Sigmoid colon (tissue), 6 donors: ENCODE measurements at regions not wholly inside any gene's neighbourhood (a gene's known extent, or its start where the extent isn't known, plus 50 kb on each side); places are given as distances from the start of the nearest gene placed in this dataset.

Source experiments
- DNase-seq: peaks from one replicate; pipeline ENCODE4 v3.0.0-alpha.2; 2019
- H3K27ac ChIP-seq, 4 donors: fragments of 200-600 bp; sonication (generic); one replicate each; pipeline ENCODE4 v1.5.1; 2016 to 2019; ENCODE audit warnings: mild to moderate bottlenecking in 1 of 4
- H3K27me3 ChIP-seq, 3 donors: fragments of 200-600 bp; sonication (generic); one replicate each; pipeline ENCODE4 v1.5.1; 2019; ENCODE audit warnings: mild to moderate bottlenecking in 1 of 3
- H3K36me3 ChIP-seq, 4 donors: fragments of 200-600 bp; sonication (generic); one replicate each; pipeline ENCODE4 v1.5.1; 2016 to 2019
- H3K4me1 ChIP-seq, 4 donors: fragments of 200-600 bp; sonication (generic); one replicate each; pipeline ENCODE4 v1.5.1; 2017 to 2019
- H3K4me3 ChIP-seq, 4 donors: fragments of 200-600 bp; sonication (generic); one replicate each; pipeline ENCODE4 v1.5.1; 2017 to 2019; ENCODE audit warnings: mild to moderate bottlenecking in 2 of 4, moderate library complexity in 1 of 4
- H3K9me3 ChIP-seq, 4 donors: fragments of 200-600 bp in 3 of 4; sonication (generic) in 3 of 4; one replicate each; pipeline versions ENCODE4 v1.5.1 to v1.6.1; 2013 to 2019
- CTCF ChIP-seq, 4 experiments: fragments of 450-650 bp in 3 of 4; fragments of 200-600 bp in 1 of 4; IDR thresholded peaks; one replicate each; pipeline ENCODE4 v1.5.1; 2016 to 2019; ENCODE audit warnings: antibody characterized with exemption in 4 of 4, mild to moderate bottlenecking in 3 of 4, moderate library complexity in 2 of 4
- EP300 ChIP-seq, 4 donors: sonication (generic); formaldehyde crosslinking; IDR thresholded peaks; one replicate each; pipeline ENCODE4 v1.6.1; 2017; ENCODE audit warnings: antibody characterized with exemption in 4 of 4
- POLR2A ChIP-seq, 2 donors: fragments of 450-650 bp; IDR thresholded peaks; one replicate each; pipeline ENCODE4 v1.6.1; 2016; ENCODE audit warnings: antibody characterized with exemption in 2 of 2, mild to moderate bottlenecking in 2 of 2, moderate library complexity in 2 of 2
- POLR2AphosphoS5 ChIP-seq, 4 donors: sonication (generic); formaldehyde crosslinking; IDR thresholded peaks; one replicate each; pipeline ENCODE4 v1.6.1; 2017; ENCODE audit warnings: antibody characterized with exemption in 4 of 4
- WGBS, 2 donors: extraction: QIAGEN DNeasy Blood & Tissue Kit; methylation state at CpG; one replicate each; pipeline ENCODE4 v1.1.7; 2013; 5-methylcytosine and 5-hydroxymethylcytosine counted together
- intact Hi-C: fragments of 100-400 bp; cut with DNase I; formaldehyde crosslinking; loops from one replicate; pipeline ENCODE4 v1.15.1; 2023
- donor health status: healthy with polysubstance abuse.
- donor health status: healthy.

GRCh38 chr5:18872978-18873377 is 1115.0 kb downstream of the CDH18 start:
- no peak overlapping the region for H3K27ac ChIP-seq
- WGBS, 2 donors: 75% methylated on average over 6 of the region's 6 CpGs
- no peaks in the 10 kb centered on the region for H3K4me1 ChIP-seq
- DNase-seq: no peak
- no peaks in the 10 kb centered on the region for H3K9me3 ChIP-seq
- intact Hi-C loops: no loop called here
- no peaks in the 10 kb centered on the region for H3K36me3 ChIP-seq
- H3K4me3 ChIP-seq: no peak overlapping the region
- TF ChIP-seq POLR2A (IDR thresholded peaks at IDR 0.05): no peak
- no peak for TF ChIP-seq EP300 (IDR thresholded peaks at IDR 0.05)
- TF ChIP-seq CTCF (IDR thresholded peaks at IDR 0.05): no peak
- no peak for TF ChIP-seq POLR2AphosphoS5 (IDR thresholded peaks at IDR 0.05)
- no peaks in the 10 kb centered on the region for H3K27me3 ChIP-seq

- H3K27ac ChIP-seq: no peak overlapping the region
- intact Hi-C loops: no loop called here
- WGBS, 2 donors: 86 to 94% methylated on average over 1 of the region's 1 CpG
- H3K4me3 ChIP-seq: no peak overlapping the region
- TF ChIP-seq CTCF (IDR thresholded peaks at IDR 0.05) (no peak), POLR2A (IDR thresholded peaks at IDR 0.05) (no peak), EP300 (IDR thresholded peaks at IDR 0.05) (no peak), POLR2AphosphoS5 (IDR thresholded peaks at IDR 0.05) (no peak)
- no peak for DNase-seq
- H3K4me1 ChIP-seq: no peaks in the 10 kb centered on the region
- no peaks in the 10 kb centered on the region for H3K27me3 ChIP-seq
- no peaks in the 10 kb centered on the region for H3K9me3 ChIP-seq
- no peaks in the 10 kb centered on the region for H3K36me3 ChIP-seq
Observed at GRCh38 chr5:18876565-18876964, 1111.4 kb downstream of the CDH18 start.

- Histone ChIP-seq H3K4me1 (no peaks in the 10 kb centered on the region), H3K27ac (no peak overlapping the region), H3K9me3 (no peaks in the 10 kb centered on the region), H3K4me3 (no peak overlapping the region), H3K27me3 (no peaks in the 10 kb centered on the region), H3K36me3 (no peaks in the 10 kb centered on the region)
- 91 to 100% methylated on average over 1 of the region's 1 CpG for WGBS, 2 donors
- intact Hi-C loops: no loop called here
- TF ChIP-seq CTCF (IDR thresholded peaks at IDR 0.05): no peak
- TF ChIP-seq POLR2A (IDR thresholded peaks at IDR 0.05): no peak
- no peak for TF ChIP-seq EP300 (IDR thresholded peaks at IDR 0.05)
- no peak for TF ChIP-seq POLR2AphosphoS5 (IDR thresholded peaks at IDR 0.05)
- DNase-seq: no peak
Observed at GRCh38 chr5:18881615-18882014, 1106.4 kb downstream of the CDH18 start.

GRCh38 chr5:18882154-18882553 is 1105.8 kb downstream of the CDH18 start:
- no peaks in the 10 kb centered on the region for H3K36me3 ChIP-seq

More at GRCh38 chr5:18882154-18882553, 1105.8 kb downstream of the CDH18 start:
- no peak for DNase-seq
- Histone ChIP-seq H3K27ac (no peak overlapping the region), H3K27me3 (no peaks in the 10 kb centered on the region), H3K4me1 (no peaks in the 10 kb centered on the region), H3K9me3 (no peaks in the 10 kb centered on the region), H3K4me3 (no peak overlapping the region)
- 73 to 81% methylated on average over 3 of the region's 3 CpGs for WGBS, 2 donors
- intact Hi-C loops: no loop called here
- TF ChIP-seq POLR2AphosphoS5 (IDR thresholded peaks at IDR 0.05) (no peak), POLR2A (IDR thresholded peaks at IDR 0.05) (no peak), EP300 (IDR thresholded peaks at IDR 0.05) (no peak), CTCF (IDR thresholded peaks at IDR 0.05) (no peak)
